Kidney (tissue), 13 donors: ENCODE measurements at regions not wholly inside any gene's neighbourhood (a gene's known extent, or its start where the extent isn't known, plus 50 kb on each side); places are given as distances from the start of the nearest gene placed in this dataset.

Experiments used
- DNase-seq, 5 donors: peaks; one replicate each; pipeline ENCODE4 v3.0.0-alpha.2; 2013 to 2020
- FAIRE-seq: peaks from 2 replicates; lab custom pipeline; 2012; peaks lifted over from hg19 to GRCh38; lab: Jason Lieb, UNC
- H3K27ac ChIP-seq, 2 donors: one replicate each; pipeline ENCODE4 v1.7.0; 2013; ENCODE audit warnings: low read depth in 2 of 2, low read length in 2 of 2, inconsistent platforms in 1 of 2
- H3K27me3 ChIP-seq: one replicate; pipeline ENCODE4 v1.7.1; 2013; ENCODE audit warnings: low read length, inconsistent platforms; ENCODE audit not compliant: control insufficient read depth, insufficient read depth
- H3K36me3 ChIP-seq, 3 donors: one replicate each; pipeline versions ENCODE4 v1.7.0 to v1.7.1; 2013; ENCODE audit warnings: low read length in 3 of 3, control low read depth in 1 of 3, inconsistent platforms in 1 of 3; ENCODE audit not compliant: insufficient read depth in 3 of 3, control insufficient read depth in 2 of 3
- H3K4me1 ChIP-seq, 3 donors: one replicate each; pipeline versions ENCODE4 v1.7.0 to v1.7.1; 2013; ENCODE audit warnings: low read length in 3 of 3, inconsistent platforms in 1 of 3, low read depth in 1 of 3; ENCODE audit not compliant: control insufficient read depth in 2 of 3, insufficient read depth in 2 of 3
- H3K4me3 ChIP-seq, 3 donors: one replicate each; pipeline versions ENCODE4 v1.7.0 to v1.8.1; 2013; ENCODE audit warnings: low read length in 3 of 3, control low read depth in 1 of 3, inconsistent platforms in 1 of 3
- H3K9ac ChIP-seq, 3 donors: one replicate each; pipeline versions ENCODE4 v1.7.0 to v1.7.1; 2013; ENCODE audit warnings: low read length in 3 of 3, control low read depth in 1 of 3, inconsistent platforms in 1 of 3
- H3K9me3 ChIP-seq, 3 donors: one replicate each; pipeline versions ENCODE4 v1.7.0 to v1.7.1; 2013; ENCODE audit warnings: low read length in 3 of 3, control low read depth in 1 of 3, inconsistent platforms in 1 of 3; ENCODE audit not compliant: control insufficient read depth in 2 of 3, insufficient read depth in 1 of 3
- intact Hi-C: fragments of 100-400 bp; cut with DNase I; formaldehyde crosslinking; loops from one replicate; pipeline ENCODE4 v1.11.1; 2022
- TF ChIP-seq, protein P1 (sequence below): IDR thresholded peaks from 3 replicates; pipeline ENCODE4 v1.5.1; 2012; ENCODE audit warnings: mild to moderate bottlenecking, moderate library complexity, borderline replicate concordance; ENCODE audit not compliant: insufficient read depth; ENCODE audit errors: extremely low read depth
- donor health status: control.
- donor health status: control.
- donor health status: control.
- donor health status: control.
- donor health status: control.
- donor health status: DM: yes; HTN: yes; CAD: no.
- donor health status: Normal renal cell carcinoma (clear cell type).

DNA sequence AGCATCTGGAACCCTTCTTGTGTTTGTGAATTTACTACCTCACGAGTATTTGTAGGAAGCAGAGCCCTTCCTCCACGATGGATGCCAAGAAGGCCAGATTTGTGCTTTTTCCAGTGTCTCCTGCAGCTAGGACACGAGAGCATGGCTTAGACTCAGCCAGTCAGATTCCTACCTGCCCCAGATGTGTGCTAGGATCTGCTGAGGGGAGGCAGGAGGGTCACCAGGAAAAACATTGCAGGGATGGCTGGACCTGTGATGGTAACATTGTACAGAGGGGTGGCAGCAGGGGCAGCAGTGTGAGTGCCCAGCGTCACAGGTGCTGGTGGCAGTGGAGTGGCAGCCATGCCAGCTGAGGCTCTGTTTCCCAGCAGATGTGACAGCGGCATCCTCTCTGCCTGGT, 285.3 kb downstream of the FAM43A start:
- no peak overlapping the region for H3K9ac ChIP-seq
- H3K9me3 ChIP-seq = peaks cover 0 to 5% (median 0%) of the 10 kb centered on the region in 3 donors
- DNase-seq (no peak), FAIRE-seq (no peak)
- intact Hi-C loops = no loop called here
- no peak overlapping the region for H3K27ac ChIP-seq
- H3K27me3 ChIP-seq = no peaks in the 10 kb centered on the region
- no peaks in the 10 kb centered on the region for H3K4me1 ChIP-seq
- no peaks in the 10 kb centered on the region for H3K36me3 ChIP-seq
- no peak overlapping the region for H3K4me3 ChIP-seq
- TF ChIP-seq, protein P1, sequence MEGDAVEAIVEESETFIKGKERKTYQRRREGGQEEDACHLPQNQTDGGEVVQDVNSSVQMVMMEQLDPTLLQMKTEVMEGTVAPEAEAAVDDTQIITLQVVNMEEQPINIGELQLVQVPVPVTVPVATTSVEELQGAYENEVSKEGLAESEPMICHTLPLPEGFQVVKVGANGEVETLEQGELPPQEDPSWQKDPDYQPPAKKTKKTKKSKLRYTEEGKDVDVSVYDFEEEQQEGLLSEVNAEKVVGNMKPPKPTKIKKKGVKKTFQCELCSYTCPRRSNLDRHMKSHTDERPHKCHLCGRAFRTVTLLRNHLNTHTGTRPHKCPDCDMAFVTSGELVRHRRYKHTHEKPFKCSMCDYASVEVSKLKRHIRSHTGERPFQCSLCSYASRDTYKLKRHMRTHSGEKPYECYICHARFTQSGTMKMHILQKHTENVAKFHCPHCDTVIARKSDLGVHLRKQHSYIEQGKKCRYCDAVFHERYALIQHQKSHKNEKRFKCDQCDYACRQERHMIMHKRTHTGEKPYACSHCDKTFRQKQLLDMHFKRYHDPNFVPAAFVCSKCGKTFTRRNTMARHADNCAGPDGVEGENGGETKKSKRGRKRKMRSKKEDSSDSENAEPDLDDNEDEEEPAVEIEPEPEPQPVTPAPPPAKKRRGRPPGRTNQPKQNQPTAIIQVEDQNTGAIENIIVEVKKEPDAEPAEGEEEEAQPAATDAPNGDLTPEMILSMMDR = no peak

DNA sequence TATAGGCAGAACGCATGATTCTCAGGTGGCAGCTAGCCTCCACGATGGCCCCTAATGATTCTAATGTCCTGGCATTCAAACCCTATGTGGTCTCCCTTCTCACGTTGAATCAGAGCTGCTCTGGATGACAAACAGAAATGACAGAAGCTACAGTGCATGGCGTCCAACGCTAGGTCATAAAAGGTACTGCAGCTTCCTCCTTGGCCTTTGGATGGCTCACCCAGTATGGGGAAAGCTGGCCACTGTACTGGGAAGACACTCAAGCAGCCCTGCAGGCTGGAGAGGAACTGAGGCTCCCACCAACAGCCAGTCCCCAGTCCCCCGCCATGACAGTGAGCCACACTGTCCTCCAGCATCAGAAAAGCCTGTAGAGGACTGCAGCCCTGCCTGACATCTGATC, 286.3 kb downstream of the FAM43A start:
- no peak for FAIRE-seq
- H3K27ac ChIP-seq = no peak overlapping the region

DNA sequence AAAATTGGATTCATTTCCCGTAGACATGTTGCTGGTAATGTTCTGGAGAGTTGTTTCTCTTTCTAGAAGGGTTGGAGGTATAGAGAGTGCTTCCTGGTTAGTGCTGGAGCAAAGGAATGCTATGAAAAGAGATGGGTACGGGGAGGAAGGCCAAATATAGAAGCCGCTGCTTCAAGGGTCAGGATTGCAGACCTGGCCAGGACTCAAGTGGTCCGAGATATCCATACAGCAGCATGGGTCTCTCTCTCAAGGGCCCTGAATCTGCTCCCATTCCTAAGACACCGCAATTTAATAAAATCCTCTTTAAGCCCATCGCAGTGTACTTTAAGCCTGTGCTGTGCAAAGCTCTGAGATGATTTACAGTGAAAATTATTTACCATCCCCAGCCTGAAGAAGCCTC, 287.0 kb downstream of the FAM43A start:
- Histone ChIP-seq H3K9me3 (peaks cover 0 to 5% (median 0%) of the 10 kb centered on the region in 3 donors), H3K27ac (no peak overlapping the region), H3K9ac (no peak overlapping the region), H3K27me3 (no peaks in the 10 kb centered on the region), H3K36me3 (no peaks in the 10 kb centered on the region), H3K4me3 (no peak overlapping the region), H3K4me1 (no peaks in the 10 kb centered on the region)
- DNase-seq (no peak), FAIRE-seq (no peak)
- intact Hi-C loops = no loop called here
- TF ChIP-seq, protein P1 = no peak

More for the DNA sequence above, 286.3 kb downstream of the FAM43A start:
- H3K36me3 ChIP-seq = no peaks in the 10 kb centered on the region
- DNase-seq = no peak
- TF ChIP-seq, protein P1 = no peak
- H3K9ac ChIP-seq = no peak overlapping the region
- H3K9me3 ChIP-seq = peaks cover 0 to 5% (median 0%) of the 10 kb centered on the region in 3 donors
- H3K27me3 ChIP-seq = no peaks in the 10 kb centered on the region
- no peak overlapping the region for H3K4me3 ChIP-seq
- no peaks in the 10 kb centered on the region for H3K4me1 ChIP-seq
- intact Hi-C loops = no loop called here
